B cell (primary cell): ENCODE measurements at regions not wholly inside any gene's neighbourhood (a gene's known extent, or its start where the extent isn't known, plus 50 kb on each side); places are given as distances from the start of the nearest gene placed in this dataset.

Source experiments
- ATAC-seq: fragments of 200-7000 bp; cut with Tn5 transposase; one replicate; pipeline ENCODE4 v1.10.0; 2021; ENCODE audit warnings: low read depth, mild to moderate bottlenecking, moderate number of reproducible peaks, moderate library complexity
- CTCF ChIA-PET: fragments of 350-600 bp; sonication (Branson Sonifier 250); formaldehyde crosslinking; loops from one replicate; lab custom pipeline; 2021; ENCODE audit warnings: antibody characterized with exemption, inconsistent platforms; lab: Charles Lee
- POLR2A ChIA-PET: fragments of 350-600 bp; sonication (Branson Sonifier 250); formaldehyde crosslinking; loops from one replicate; lab custom pipeline; 2021; ENCODE audit warnings: antibody characterized with exemption; lab: Charles Lee
- DNase-seq: peaks from one replicate; pipeline ENCODE4 v3.0.0; 2013
- H2AFZ ChIP-seq: 2 replicates; pipeline ENCODE4 v1.6.1; 2012; ENCODE audit warnings: mild to moderate bottlenecking, low read depth, low read length; ENCODE audit not compliant: insufficient read depth, poor library complexity, severe bottlenecking
- H3K27ac ChIP-seq, 2 donors: 1 replicate in 1 of 2; 2 replicates in 1 of 2; pipeline ENCODE4 v1.5.1; 2012 to 2013; ENCODE audit warnings: low read length in 2 of 2, mild to moderate bottlenecking in 2 of 2, moderate library complexity in 1 of 2
- H3K27me3 ChIP-seq, 4 experiments: fragments of 200-600 bp in 1 of 4; sonication (generic) in 1 of 4; replicated peaks in 1 of 4; 1 replicate in 2 of 4; 2 replicates in 2 of 4; pipeline versions ENCODE4 v1.6.1 to v1.7.0; 2013 to 2016; ENCODE audit warnings: low read length in 3 of 4, mild to moderate bottlenecking in 2 of 4, mixed read lengths in 1 of 4, moderate library complexity in 1 of 4; ENCODE audit not compliant: insufficient read depth in 4 of 4, control insufficient read depth in 3 of 4; ENCODE audit errors: control extremely low read depth in 1 of 4
- H3K36me3 ChIP-seq, 2 experiments: replicated peaks in 1 of 2; 1 replicate in 1 of 2; 2 replicates in 1 of 2; pipeline versions ENCODE4 v1.6.1 to v1.7.1; 2013; ENCODE audit warnings: low read length in 1 of 2; ENCODE audit not compliant: insufficient read depth in 2 of 2, control insufficient read depth in 1 of 2; ENCODE audit errors: control extremely low read depth in 1 of 2, extremely low read depth in 1 of 2
- H3K4me1 ChIP-seq, 2 donors: fragments of 200-600 bp in 1 of 2; sonication (generic) in 1 of 2; 1 replicate in 1 of 2; 2 replicates in 1 of 2; pipeline versions ENCODE4 v1.5.1 to v1.6.1; 2013 to 2017; ENCODE audit warnings: low read length in 2 of 2; ENCODE audit not compliant: control insufficient read depth in 2 of 2, insufficient read depth in 2 of 2
- H3K4me2 ChIP-seq: replicated peaks from 2 replicates; pipeline ENCODE3; 2012; ENCODE audit warnings: mild to moderate bottlenecking, low read depth, low read length; ENCODE audit not compliant: poor library complexity, severe bottlenecking
- H3K4me3 ChIP-seq, 5 experiments: fragments of 200-600 bp in 1 of 5; sonication (generic) in 1 of 5; 1 replicate in 3 of 5; 2 replicates in 2 of 5; pipeline versions ENCODE4 v1.5.1 to v1.7.0; 2011 to 2016; ENCODE audit warnings: low read length in 4 of 5, mild to moderate bottlenecking in 4 of 5, low read depth in 2 of 5, control low read depth in 1 of 5, moderate library complexity in 1 of 5; ENCODE audit not compliant: insufficient read depth in 1 of 5; ENCODE audit errors: control extremely low read depth in 1 of 5, extremely low read depth in 1 of 5
- H3K79me2 ChIP-seq: fragments of 200-600 bp; sonication (generic); one replicate; pipeline ENCODE4 v1.6.0; 2016; ENCODE audit warnings: low read length; ENCODE audit not compliant: control insufficient read depth, insufficient read depth
- H3K9ac ChIP-seq: fragments of 200-600 bp; sonication (generic); 2 replicates; pipeline ENCODE4 v1.6.1; 2017; ENCODE audit warnings: mild to moderate bottlenecking, low read length, moderate library complexity
- H3K9me3 ChIP-seq, 3 donors: one replicate each; pipeline versions ENCODE4 v1.6.1 to v1.7.1; 2013; ENCODE audit warnings: low read length in 2 of 3; ENCODE audit not compliant: control insufficient read depth in 2 of 3, insufficient read depth in 1 of 3; ENCODE audit errors: control extremely low read depth in 1 of 3
- H4K20me1 ChIP-seq: 2 replicates; pipeline ENCODE4 v1.6.0; 2012; ENCODE audit warnings: mild to moderate bottlenecking, low read length; ENCODE audit not compliant: insufficient read depth, control insufficient read depth, poor library complexity, severe bottlenecking
- H3K27ac Mint-ChIP-seq: one replicate; pipeline ENCODE4 v1.8.0; 2021; ENCODE audit warnings: mixed read lengths
- H3K27me3 Mint-ChIP-seq: one replicate; pipeline ENCODE4 v1.8.0; 2021; ENCODE audit warnings: mixed read lengths
- H3K4me1 Mint-ChIP-seq: one replicate; pipeline ENCODE4 v1.8.0; 2021; ENCODE audit warnings: mixed read lengths
- H3K4me3 Mint-ChIP-seq: one replicate; pipeline ENCODE4 v1.8.0; 2021; ENCODE audit warnings: mixed read lengths
- H3K9me3 Mint-ChIP-seq: one replicate; pipeline ENCODE4 v1.8.0; 2022; ENCODE audit warnings: mixed read lengths; ENCODE audit not compliant: insufficient read depth
- CTCF ChIP-seq: fragments of 200-600 bp; IDR thresholded peaks from one replicate; pipeline ENCODE4 v1.8.0; 2022; ENCODE audit warnings: antibody characterized with exemption, mild to moderate bottlenecking
- EZH2 ChIP-seq: IDR thresholded peaks from 2 replicates; pipeline ENCODE4 v1.6.1; 2012; ENCODE audit warnings: borderline replicate concordance, low read depth, mild to moderate bottlenecking, moderate library complexity, low read length; ENCODE audit not compliant: insufficient read depth, poor library complexity, severe bottlenecking
- WGBS: methylation state at CpG from one replicate; pipeline ENCODE4 v1.1.5; 2013; ENCODE audit warnings: missing lambda C conversion rate; ENCODE audit not compliant: insufficient coverage; 5-methylcytosine and 5-hydroxymethylcytosine counted together
- intact Hi-C: fragments of 100-400 bp; cut with micrococcal nuclease; formaldehyde crosslinking; loops from one replicate; pipeline ENCODE4 v1.10.0; 2022

GRCh38 chr2:104502901-104503300, 351.0 kb upstream of the POU3F3 start:
- Histone ChIP-seq H3K9ac (no peak overlapping the region), H2AFZ (no peak overlapping the region), H3K9me3 (no peaks in the 10 kb centered on the region), H3K79me2 (no peaks in the 10 kb centered on the region), H4K20me1 (no peaks in the 10 kb centered on the region), H3K27me3 (no peaks in the 10 kb centered on the region), H3K4me1 (no peaks in the 10 kb centered on the region), H3K4me2 (no peak overlapping the region), H3K27ac (no peak overlapping the region), H3K4me3 (no peak overlapping the region), H3K36me3 (no peaks in the 10 kb centered on the region)
- POLR2A ChIA-PET, result no interaction called here
- Mint-ChIP-seq H3K27me3 (no peaks in the 10 kb centered on the region), H3K4me1 (no peaks in the 10 kb centered on the region), H3K27ac (no peak overlapping the region), H3K9me3 (no peaks in the 10 kb centered on the region), H3K4me3 (no peak overlapping the region)
- DNase-seq (no peak), ATAC-seq (no peak)
- WGBS, result 79% methylated on average over 6 of the region's 7 CpGs
- intact Hi-C loops, result no loop called here
- CTCF ChIA-PET, result no interaction called here
- TF ChIP-seq CTCF, result no peak
- TF ChIP-seq EZH2, result no peak

- TF ChIP-seq EZH2, result no peak
- no peak for TF ChIP-seq CTCF
These were observed 349.4 kb upstream of the POU3F3 start for GRCh38 chr2:104504331-104505073.

More at GRCh38 chr2:104504331-104505073, 349.4 kb upstream of the POU3F3 start:
- intact Hi-C loops, result no loop called here
- no peak overlapping the region for H3K4me2 ChIP-seq
- no peak overlapping the region for H3K27ac Mint-ChIP-seq
- H3K27ac ChIP-seq, result no peak overlapping the region
- H3K27me3 Mint-ChIP-seq, result no peaks in the 10 kb centered on the region
- no peak overlapping the region for H3K4me3 Mint-ChIP-seq
- whole genome bisulfite sequencing, result no CpG with 5 or more reads among the region's 8 CpGs
- H3K4me1 Mint-ChIP-seq, result no peaks in the 10 kb centered on the region
- no peak overlapping the region for H3K4me3 ChIP-seq
- POLR2A ChIA-PET, result no interaction called here
- no peaks in the 10 kb centered on the region for H3K9me3 Mint-ChIP-seq
- peaks cover 0 to 3% (median 0%) of the 10 kb centered on the region in 3 donors for H3K9me3 ChIP-seq
- H3K9ac ChIP-seq, result no peak overlapping the region
- no peaks in the 10 kb centered on the region for H3K4me1 ChIP-seq
- H4K20me1 ChIP-seq, result no peaks in the 10 kb centered on the region
- H3K79me2 ChIP-seq, result no peaks in the 10 kb centered on the region
- ATAC-seq (no peak), DNase-seq (no peak)
- no peaks in the 10 kb centered on the region for H3K36me3 ChIP-seq
- H3K27me3 ChIP-seq, result no peaks in the 10 kb centered on the region
- H2AFZ ChIP-seq, result no peak overlapping the region
- CTCF ChIA-PET, result no interaction called here
